ENCODE measurements at regions not wholly inside any gene's neighbourhood (a gene's known extent, or its start where the extent isn't known, plus 50 kb on each side); places are given as distances from the start of the nearest gene placed in this dataset.

DNA sequence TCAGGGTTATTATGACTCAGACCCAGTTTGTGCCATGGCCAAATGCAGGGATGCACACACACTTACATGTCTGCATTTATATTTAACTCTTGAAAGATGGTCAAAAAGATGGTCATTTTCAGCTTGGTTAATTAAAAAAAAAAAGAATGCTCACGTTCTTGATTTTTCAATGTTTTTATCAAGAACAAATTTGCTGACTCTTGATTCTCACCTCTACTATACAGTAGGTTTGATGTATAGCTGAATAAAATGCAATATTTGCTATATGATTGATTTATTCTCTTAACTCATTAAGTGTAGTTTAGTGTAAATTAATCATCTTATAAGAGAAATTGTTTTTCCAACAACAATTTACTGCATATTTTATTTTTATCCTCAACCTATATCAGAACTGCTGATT lies 160.4 kb downstream of the SLIT2 start:
- no peak for DNase-seq

DNA sequence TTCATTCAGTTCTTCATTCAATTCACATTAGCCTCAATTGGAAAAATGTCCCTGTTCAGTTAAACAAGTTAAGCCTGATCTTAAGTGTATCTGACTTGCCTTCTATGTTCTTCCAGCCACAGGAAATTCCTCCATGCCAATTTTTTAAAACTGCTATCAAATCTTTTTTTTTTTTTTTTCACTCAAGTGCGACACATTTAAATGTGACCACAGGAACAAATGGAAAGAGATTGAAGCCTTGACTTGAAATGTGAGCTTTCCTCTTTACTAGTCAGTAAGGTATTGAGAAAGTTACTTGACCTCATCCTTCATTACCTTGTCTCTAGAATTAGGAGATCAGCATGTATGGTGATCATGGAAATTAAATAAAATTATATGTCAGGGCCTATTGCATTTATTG lies 165.1 kb downstream of the SLIT2 start:
- DNase-seq = no peak

DNA sequence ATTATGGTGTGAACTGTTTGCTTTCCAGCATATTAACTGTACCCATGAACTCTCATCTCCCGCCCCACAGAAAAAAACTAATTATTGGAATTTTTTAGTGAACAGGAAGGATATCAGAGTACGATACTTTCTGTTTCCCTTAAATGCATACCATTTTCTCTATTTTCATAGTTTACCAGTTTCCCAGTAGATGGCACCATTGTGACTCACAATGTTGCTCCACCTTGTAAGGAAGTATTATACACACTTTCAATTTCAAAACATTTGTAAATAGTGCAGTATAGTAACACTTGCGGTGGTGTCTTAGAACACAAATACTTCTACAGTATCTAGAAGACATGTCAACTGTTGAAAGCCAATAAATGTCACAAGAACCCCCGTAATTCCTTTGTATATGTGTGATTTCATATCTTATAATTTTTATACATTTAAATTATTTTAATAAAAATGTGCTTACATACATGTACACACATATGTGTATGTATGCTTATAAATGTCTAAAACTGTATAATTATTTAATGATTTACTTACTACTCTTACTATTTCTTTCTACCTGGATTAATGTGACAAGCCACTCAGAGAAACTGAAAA lies 167.3 kb downstream of the SLIT2 start:
- DNase-seq = no peak

DNA sequence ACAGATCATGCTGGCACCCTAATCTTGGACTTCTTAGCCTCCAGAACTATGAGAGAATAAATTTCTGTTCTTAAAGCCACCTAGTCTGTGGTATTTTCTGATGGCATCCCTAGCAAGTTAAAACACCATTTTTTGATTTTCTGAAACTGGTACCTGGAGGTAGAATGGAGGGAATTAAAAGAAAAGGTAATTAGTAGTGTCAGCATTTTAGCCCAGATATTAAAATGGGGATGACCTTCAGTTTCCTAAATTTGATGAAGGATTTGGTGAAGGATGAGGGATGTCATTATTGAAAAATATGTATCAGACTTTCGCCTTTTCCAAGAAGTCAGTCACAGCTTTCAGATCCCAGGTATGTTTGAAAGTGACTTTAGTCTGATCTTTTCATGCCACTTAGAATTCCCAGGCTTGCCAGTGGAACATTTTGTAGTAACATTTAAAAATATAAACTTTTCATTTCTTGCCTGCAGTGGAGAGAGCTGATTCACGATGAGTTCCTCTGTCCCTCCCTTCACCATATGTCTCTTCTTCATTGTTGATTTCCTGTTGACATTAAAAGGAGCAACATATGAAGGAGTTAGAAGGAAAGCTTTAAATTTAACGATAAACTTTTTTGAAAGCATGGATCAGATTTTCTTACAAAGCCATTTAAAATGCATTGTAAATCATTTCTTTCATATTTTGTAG lies 169.4 kb downstream of the SLIT2 start:
- no peak for DNase-seq

DNA sequence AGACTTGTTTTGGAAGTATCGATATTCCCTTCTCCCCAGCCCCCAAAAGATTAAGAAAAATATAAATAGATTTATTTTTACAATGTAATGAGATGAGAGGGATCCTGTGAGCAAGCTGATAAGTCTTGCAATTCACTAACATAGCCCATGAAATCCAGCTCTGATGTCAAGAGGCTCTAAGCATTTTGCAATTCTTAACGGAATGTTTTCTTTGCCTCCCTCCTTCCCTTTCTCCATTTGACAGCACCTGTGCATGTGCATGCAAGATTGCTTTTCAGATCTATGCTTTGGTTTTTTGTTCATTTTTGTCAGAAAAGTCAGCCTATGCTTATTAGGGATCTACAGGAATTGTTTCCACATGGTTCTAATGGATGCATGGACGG lies 169.9 kb downstream of the SLIT2 start:
- no peak for DNase-seq

DNA sequence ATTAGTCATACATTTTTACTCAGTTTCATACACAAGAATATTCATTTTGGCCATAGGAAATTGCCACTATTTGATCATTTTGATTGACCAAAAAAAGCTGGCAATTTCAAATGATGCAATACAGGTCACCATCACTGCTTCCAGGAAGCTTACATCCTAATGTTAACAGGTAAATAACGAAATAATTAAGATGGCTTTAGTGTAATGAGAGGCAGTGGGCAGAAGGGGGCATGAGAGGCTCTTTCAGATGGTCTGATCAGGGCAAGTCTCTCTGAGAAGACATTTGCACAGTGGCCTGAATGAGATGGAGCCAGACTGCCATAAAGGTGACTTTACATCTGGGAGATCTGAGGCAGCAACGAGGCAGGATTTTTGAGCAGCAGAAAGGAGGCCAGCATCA lies 170.7 kb downstream of the SLIT2 start:
- DNase-seq = no peak

DNA sequence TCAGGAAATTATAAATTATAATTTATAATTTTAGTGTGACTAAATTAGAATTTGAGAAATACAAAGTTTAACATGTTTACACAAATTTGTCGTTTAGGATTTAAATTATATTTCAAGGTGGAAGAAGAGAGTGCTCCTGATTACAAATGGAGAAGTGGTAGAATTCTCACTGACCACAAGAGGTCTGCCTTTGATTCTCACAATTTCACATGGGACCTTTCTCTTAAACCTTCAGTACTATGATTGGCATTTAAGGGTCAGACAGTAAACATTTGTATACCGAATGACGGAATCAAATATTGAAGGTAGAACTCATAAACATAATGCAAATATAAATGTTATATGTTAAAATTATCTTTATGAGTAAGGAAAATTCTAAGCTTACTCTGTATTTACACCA lies 171.7 kb downstream of the SLIT2 start:
- no peak for DNase-seq

DNA sequence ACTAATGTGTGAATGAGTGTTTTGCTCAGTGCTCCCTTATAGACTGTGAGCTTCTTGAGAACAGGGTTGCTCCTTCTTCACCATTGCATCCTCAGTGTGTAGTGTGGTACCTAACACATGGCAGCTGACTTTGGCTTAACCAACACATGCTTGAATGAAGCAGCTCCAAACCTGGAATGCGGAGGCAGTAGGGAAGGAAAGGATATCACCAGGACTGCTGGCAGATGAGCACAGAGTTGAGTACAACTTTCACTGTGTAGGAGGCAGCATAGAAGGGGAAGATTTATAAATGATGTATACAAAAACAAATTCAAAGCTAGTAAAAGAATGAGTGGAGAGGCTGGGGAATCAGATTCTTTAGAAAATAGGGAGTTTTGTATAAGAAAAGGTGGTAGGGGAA lies 174.3 kb downstream of the SLIT2 start:
- DNase-seq = no peak

DNA sequence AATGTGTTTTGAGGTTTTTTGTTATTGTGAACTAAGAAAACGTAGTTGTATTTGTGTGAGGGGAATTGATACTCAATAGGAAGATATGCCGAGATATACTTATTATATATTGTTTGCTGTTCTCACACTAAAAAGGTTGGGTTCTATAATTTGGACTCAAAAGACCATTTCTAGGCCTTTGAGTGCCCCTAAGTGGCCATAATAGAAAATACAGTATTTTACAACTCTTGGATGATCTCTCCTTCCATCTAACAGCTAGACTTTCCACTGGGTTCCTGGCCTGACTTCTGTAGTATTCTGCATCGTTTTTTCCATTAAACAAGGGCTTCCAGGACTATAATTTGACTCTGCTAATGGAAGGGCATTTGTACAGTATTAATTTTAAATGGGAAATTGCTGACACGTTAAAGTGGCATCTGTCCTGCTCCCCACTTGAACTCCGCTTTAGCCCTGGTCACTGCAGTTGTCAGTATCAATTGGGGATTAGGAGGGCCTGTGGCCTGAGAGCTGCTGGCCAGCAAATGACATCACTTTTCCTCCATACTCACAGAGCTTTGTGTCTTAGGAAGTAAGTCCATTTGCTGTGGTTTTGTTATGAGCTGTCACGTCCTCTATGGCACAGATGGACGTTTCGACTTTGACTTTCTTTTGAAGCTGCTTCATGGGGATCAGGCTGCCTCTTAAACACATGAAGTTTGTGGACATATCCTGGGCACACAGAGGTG lies 176.9 kb downstream of the SLIT2 start:
- no peak for DNase-seq

DNA sequence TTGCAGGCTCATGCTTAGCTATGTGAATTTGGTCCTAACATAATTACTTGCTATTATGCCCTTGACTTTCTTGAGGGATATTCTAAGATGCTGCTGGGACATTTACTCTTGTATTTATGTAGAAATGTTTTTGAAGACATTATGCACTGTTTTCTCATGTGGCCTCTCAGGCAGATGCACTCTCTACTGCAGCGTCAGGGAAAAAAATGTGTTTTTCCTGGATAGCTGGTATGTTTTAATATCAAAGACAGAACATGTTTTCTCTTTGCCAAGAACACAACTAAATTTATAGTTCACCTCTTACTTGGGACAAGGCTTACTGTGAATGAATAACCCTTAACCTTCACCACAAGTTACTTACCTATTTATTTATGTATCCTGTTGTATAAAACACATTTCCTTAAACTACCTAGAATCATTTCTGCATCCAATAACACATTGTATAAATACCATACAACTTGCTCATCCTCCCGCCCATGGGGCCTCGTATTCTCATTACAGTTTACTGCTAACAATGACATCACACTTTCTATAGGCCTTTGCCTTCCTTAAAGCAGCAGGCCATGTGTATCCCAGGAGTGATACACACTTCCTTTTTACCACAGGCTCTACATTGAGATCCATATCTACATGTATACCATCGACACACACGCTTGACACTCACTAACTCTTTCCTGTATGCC lies 178.7 kb downstream of the SLIT2 start:
- DNase-seq = no peak

DNA sequence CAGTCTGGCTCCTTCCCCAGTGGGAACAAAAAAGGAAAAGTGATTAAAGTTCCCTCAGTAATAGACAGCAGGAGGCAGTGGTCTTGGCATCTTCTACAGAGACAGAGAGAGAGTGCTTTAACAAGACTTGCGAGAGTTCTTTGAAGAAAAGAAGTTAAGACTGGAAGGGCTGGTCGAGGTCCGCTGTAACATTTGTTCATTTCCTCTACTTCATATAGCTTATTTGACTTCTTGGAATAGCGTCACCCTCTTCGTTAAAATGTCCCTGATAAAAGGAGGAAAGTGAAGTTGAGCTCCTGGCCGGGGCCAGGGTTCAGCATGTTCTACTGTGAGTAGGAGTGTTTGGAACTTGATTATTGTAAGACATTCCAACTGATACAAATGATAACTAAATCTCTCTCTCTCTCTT lies 179.8 kb downstream of the SLIT2 start:
- DNase-seq = no peak

DNA sequence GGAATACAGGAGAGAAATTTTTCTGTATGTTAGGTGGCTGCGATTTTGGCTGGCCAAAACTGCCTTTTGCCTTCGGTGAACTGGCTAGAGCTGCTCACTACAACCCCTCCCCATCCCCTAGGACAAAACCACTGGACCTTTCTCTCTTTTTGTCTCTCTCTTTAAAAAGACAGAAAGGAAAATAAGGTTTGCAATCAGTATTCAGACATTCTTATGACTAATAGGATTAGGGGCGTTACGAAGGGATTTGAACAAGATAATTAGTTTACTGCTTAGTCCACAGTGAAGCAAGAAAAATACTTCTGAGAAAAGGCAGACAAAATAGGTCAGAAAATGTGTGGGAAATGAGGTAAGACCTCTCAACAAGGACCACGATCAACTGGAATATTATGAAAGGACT lies 180.4 kb downstream of the SLIT2 start:
- DNase-seq = no peak

DNA sequence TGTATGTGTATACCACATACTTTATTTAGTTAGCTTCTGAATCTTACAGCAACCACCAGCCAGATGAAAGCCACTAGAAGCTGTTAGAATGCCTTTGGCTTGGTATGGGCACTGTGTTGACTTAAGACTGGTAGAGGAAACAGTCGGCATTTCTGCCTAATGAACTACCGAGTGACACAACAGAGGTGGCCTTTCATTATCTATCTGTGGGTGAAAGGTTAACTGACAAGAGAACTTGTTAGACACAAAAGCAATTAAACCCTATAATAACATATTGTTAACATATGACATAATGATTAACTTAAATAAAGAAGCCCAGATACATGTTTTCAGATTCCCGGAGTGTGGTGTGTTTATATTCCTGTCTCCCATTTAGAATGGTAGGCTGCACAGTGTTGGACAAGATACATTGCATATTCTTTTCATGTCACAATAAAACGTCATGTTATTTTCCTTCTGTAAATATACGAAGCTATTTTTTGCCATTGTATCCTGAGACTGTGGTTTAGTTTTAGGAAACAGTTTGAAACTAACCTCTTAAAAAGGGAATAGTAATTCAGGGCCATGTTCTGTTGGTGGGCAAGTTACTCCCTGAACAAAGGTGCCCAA lies 181.5 kb downstream of the SLIT2 start:
- DNase-seq = no peak

DNA sequence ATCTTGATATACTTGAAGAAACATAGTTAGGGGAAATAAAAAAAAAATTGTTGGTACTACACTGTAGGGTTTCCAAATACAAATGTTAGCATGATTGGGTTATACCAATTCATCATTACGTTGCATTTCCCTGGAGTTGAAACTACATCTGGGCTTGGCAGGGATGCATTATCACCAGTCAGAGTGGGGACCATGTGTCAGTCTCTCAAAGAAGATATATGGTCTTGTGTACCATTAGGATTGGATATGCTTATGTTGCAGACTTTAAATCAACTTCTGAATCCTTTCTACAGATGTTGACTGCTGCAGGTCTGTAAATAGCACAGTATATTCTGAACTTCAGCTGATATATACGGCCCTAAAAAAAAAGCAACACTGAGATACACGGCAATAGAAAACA lies 188.5 kb downstream of the SLIT2 start:
- DNase-seq = no peak

DNA sequence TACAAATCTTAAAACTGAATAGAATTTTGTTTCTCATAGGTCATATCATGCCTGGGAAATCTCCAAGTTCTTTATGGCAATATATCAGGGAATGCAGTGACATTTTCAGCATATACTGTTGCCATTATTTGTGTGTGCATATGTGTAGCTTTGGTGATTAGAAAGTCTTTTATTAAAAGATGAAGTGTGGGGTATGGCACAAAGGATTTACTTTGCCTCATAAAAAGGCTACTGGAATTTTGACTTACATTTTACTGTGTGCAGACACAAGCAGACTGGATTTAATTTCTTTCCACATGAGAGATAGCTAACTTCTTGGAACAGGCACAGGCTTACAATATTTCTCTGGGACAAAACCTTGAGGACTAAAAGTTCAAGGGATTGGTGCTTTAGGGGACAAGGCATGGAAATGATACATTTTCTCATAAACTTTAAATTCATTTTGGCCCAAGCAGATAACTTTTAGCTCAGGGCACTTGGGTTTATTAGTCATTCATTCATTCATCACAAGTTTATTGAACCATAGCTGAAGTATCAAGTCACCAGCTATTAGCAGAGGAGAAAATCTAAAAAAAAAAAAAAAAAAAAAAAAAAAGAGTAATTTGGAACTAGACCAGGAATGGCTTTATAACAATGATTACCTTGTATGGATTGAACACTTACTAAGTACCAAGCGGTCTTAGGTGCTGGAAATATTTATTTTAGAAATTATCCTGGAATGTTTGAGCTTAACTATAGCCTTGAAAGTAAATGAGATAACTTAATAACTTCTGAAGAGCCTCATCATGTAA lies 191.5 kb downstream of the SLIT2 start:
- no peak for DNase-seq

DNA sequence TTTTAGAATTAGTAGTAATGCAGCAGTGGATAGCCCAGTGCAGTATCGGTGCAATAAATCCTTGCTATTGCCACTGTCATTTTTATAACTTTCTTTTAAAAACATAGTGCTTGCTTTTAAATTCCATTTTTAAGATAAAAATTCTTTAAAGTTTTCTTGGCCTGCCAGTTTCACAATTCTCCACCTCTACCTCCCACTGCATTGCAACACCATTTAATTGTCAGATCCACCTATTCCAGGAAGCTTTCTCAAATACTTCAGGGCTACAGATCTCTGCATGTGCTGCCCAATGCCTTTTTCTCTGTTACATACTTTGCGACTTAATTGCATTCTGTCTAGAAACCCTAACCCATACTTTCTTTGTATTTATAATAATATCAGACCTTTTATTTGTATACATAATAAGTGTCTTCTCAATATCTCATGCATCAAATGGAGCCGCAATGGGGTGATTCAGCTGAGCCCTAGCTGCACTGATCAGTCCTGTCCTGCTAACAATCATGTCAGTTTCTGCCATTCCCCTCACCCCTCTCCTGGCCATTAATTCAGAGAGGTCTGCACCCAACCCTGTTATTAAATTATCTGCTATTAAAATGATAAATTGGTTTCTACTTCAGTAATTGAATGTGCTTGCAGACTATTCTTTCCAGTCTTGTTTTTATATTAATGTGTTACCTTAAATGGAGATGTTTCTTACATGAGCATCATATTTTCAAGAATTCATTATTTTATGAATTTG lies 193.1 kb downstream of the SLIT2 start:
- no peak for DNase-seq

DNA sequence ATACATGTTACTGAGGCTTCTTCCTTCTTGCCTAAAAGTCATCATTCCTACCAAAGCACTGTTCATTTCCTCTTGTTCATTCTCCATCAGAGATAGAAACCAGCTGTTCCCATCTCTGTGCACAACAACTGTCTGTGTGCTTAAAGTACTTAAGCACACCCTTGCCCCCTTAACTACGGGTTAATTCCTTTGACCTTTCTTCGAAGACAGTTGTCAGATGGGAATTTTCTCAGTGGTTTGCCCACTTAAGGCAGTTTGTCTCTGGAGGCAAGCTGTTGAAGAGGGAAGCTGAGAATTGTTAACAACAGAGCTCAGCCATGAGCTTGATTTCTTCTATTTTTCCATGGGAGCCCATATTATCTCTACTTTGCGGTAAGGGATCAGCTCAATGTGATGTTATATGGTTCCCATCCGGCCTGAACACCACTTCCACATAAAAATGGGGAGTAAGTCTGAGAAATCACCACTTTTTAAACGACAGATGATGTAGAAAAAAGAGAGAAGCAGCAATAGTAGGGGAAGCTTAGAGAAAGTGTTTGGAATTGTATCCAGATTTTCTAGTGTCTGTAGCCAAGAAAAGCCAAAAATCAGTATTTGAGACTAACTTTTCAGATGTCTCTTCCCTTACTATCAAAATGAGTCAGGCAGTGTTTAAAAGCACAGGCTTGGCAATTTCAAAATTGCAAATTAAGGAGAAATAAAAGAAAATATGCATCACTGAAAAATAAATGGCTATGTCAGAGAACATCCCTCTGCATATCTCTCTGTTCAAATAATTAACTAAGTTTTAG lies 194.4 kb downstream of the SLIT2 start:
- no peak for DNase-seq

DNA sequence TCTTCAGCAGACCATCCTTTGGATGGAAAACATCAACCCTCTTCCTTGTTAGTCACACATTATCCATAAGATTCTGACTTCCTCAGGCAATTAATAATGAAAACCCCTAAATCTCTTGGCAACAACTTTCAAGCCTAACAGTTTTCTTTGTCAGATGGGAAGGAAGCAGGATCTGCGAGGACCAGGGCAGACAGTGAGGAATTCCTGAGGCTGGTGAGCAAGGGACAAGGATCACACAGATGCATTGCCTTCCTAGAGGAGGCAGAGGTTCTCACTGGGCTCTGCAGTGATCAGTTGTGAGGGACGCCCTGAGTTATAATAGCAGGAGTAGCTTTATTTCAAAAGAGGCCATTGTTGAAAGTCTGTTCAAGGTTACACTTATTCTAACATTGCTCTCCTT lies 195.4 kb downstream of the SLIT2 start:
- DNase-seq = no peak

DNA sequence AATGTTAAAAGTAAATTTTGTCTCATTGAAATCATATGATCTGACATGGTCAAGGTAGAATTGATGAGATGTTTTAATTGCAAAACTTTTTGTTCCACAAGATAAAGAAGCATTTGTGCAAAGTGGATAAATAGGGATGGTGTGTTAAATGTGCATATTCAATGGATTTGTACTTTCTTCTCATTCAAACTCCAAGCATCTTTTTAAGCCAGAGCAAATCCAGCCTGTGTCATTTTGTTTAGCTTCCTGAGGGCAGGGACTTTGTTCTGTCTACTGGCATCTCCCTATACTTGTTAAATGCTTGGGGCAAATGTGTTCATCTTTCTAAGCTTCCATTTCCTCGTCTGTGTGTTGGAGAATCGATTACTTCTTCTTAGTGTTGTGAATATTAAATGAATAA lies 200.3 kb downstream of the SLIT2 start:
- no peak for DNase-seq

DNA sequence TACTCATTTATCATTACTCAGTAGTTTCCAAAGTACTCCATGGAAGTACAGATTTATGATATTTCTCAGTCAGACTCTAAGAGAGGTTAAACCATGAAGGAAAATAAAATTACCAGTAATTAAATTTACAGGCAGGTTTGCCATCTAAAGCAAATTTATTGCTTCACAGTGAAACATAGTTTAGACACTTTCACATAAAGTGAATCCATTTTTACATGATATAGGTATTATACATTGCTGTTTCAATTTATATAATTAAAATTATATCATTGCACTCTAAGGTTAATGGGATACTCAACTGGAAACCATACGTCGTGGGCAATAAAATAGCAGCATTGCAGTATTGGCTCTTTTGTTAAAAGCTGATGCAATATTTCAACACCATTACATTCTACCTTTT lies 202.8 kb downstream of the SLIT2 start:
- no peak for DNase-seq

DNA sequence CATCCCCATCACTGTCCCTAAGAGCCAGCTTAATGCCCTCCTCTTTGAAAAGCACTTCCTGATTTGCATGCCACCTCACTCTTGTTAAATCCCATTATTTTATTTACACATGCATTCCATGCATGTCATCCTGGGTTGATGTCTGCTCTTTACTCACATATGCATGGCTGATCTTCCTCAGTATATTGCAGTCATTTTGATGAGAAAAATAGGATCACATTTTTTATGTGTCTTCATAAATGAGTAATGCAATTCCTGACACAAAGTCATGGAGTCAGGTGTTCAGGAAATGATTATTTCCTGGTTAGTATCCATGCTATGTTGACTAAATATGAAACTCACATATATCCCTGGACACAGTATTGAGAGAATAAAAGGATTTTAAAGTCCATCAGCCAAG lies 204.7 kb downstream of the SLIT2 start:
- no peak for DNase-seq

Data from activated CD8-positive, alpha-beta memory T cell treated with anti-CD3 and anti-CD28 coated beads, Interleukin-2, amount 50 U/mL, for 48 hours (primary cell).